ENCODE measurements at regions not wholly inside any gene's neighbourhood (a gene's known extent, or its start where the extent isn't known, plus 50 kb on each side); places are given as distances from the start of the nearest gene placed in this dataset.
"Not testable (repeated sequence)": the region's sequence is repeated elsewhere in the genome, so short reads cannot be mapped to it uniquely, and the experiment has no call there.

- DNase-seq, result no peak
Observed at GRCh38 chr3:66863205-66864111, 134.6 kb upstream of the KBTBD8 start.

GRCh38 chr3:66884659-66885058 is 113.4 kb upstream of the KBTBD8 start:
- no peak for DNase-seq

- DNase-seq, result no peak
Observed at GRCh38 chr3:66885326-66886000, 112.6 kb upstream of the KBTBD8 start.

GRCh38 chr3:66889750-66890494 is 108.2 kb upstream of the KBTBD8 start:
- DNase-seq, result peak; percentile 1

DNA sequence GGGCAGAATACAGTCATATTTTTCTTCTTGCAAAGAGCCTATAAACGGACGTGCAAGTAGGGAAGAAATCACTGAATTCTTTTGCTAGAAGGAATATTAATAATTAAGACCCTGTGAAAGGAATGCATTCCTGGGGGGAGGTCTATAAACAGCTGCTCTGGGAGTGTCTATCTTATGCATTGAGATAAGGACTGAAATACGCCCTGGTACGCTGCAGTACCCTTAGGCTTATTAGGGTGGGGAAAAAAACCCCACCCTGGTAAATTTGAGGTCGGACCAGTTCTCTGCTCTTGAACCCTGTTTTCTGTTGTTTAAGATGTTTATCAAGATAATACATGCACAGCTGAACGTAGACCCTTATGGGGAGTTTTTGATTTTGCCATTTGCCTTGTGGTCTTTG is 100.0 kb upstream of the KBTBD8 start:
- no peak for DNase-seq

GRCh38 chr3:66904336-66904735 is 93.8 kb upstream of the KBTBD8 start:
- DNase-seq, result no peak

- DNase-seq, result no peak
Observed at GRCh38 chr3:66904831-66905493, 93.1 kb upstream of the KBTBD8 start.

- no peak for DNase-seq
Observed at GRCh38 chr3:66907136-66907535, 91.0 kb upstream of the KBTBD8 start.

- DNase-seq, result no peak
Observed at GRCh38 chr3:66910266-66911055, 87.6 kb upstream of the KBTBD8 start.

GRCh38 chr3:66912306-66912705 is 85.8 kb upstream of the KBTBD8 start:
- DNase-seq, result no peak

DNA sequence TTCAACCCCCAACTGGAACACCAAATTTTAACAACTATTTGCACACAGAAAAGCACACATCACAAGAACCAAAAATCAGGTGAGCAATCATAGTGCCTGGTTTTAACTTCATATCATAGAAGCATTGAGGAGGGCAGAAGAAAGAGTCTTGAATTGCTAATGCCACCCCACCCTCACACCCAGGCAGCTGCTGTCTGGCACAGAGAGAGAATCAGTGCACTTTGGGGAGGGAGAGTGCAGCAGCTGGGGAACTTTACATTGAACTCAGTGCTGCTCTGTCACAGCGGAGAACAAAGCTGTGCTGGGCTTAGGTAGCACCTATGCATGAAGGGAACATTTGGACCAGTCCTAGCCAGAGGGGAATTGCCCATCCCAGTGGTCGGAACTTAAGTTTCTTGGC is 76.0 kb upstream of the KBTBD8 start:
- DNase-seq, result no peak

- no peak for DNase-seq
Observed at GRCh38 chr3:66923969-66924368, 74.1 kb upstream of the KBTBD8 start.

GRCh38 chr3:66928252-66928651 is 69.9 kb upstream of the KBTBD8 start:
- DNase-seq, result no peak

GRCh38 chr3:66931291-66931690 is 66.8 kb upstream of the KBTBD8 start:
- DNase-seq, result no peak

DNA sequence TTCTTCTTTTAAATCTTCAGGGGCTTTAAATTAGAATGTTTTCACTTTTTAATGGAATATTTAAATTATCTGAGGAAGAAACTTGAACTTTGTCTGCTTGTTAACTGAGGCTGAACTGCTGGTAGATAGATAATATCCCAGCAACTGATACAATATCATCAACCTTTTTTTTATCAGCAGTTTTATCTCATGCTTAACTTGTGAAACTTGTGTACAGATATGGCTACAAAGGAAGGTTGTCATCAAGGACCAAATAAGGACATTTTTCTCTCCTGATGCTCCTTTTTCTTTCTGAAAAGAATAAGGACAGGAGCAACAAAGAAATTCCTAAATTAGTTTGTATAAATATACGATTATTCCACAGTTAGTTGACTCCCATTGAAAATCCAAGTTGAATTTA is 66.4 kb upstream of the KBTBD8 start:
- no peak for DNase-seq

GRCh38 chr3:66933233-66933632 is 64.9 kb upstream of the KBTBD8 start:
- no peak for DNase-seq

GRCh38 chr3:66934041-66934440 is 64.1 kb upstream of the KBTBD8 start:
- DNase-seq, result no peak

GRCh38 chr3:66934725-66935124 is 63.4 kb upstream of the KBTBD8 start:
- no peak for DNase-seq

DNA sequence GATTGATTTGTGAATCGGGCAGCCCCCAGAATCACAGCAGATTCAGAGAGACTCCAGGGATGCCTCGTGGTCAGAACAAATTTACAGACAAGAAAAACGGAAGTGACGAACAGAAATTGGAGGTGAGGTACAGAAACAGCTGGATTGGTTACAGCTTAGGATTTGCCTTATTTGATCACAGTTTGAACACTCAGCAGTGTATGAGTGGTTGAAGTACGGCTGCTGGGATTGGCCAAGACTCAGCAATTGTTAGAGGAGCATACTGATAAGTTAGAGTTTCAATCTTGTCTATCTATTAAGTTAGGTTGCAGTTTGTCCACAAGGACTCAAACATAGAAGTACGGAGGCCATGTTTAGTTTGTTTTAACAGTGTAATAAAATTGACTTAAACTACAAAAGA is 61.1 kb upstream of the KBTBD8 start:
- DNase-seq, result not testable (repeated sequence)

GRCh38 chr3:66938338-66938963 is 59.7 kb upstream of the KBTBD8 start:
- peak; percentile 50 for DNase-seq

DNA sequence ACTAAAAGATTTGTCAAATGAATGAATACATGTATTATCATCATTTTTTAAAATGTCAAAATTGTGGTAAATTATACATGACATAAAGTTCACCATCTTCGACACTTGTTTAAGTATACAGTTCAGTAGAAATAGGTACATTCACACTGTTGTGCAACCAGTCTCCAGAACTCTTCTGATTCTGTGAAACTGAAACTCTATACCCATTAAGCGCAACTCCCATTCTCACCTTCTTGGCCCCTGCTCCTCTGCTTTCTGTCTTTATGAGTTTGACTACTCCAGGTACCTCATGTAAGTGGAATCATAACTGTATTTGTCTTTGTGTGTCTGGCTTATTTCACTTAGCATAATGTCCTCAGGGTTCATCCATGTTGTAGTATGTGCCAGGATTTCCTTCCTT is 50.1 kb upstream of the KBTBD8 start:
- no peak for DNase-seq

Measured in CD4-positive, alpha-beta T cell treated with Interleukin-21 for 1 hour (primary cell).